ENCODE measurements at regions not wholly inside any gene's neighbourhood (a gene's known extent, or its start where the extent isn't known, plus 50 kb on each side); places are given as distances from the start of the nearest gene placed in this dataset.

DNA sequence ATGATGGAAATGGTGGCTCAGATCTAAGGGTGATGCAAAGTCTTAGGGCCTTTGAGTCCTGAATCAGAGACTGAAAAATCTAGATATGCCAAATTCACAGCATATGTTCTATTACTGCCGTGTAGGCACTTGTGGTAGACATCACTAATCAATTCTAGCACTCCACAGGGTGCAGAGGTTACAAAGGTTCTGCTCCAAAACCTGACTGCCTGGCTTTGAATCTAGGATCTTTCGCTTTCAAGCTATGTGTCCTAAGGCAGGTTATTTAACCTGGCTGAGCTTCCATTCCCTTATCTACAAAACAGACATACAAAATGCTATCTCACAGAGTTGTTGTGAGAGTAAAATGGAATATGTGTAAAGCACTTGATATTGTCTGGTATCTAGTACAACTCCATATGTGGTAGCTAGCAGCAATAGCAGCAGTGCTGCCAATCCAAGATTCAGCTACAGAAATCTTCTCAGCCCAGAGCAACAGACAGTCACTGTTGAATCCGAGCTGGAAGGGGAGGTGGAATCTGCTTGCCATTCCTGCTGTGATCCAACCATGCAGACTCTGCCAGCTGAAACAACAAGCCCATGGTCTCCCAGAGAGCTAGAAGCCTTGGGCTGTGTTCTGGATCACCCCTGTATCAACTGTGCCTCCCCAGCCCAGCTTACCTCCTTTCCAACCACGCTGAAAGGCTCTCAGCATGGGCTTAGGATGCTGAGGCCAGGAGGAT lies 206.9 kb downstream of the TFAP2C start:
- Histone ChIP-seq H3K36me3 (ENCODE audit: control insufficient read depth in 4 of 4, insufficient read depth in 4 of 4, low read length in 3 of 4) (no peaks in the 10 kb centered on the region), H3K9me3 (ENCODE audit: control extremely low read depth in 1 of 5, control insufficient read depth in 4 of 5, insufficient read depth in 2 of 5, low read depth in 1 of 5, low read length in 4 of 5) (no peaks in the 10 kb centered on the region), H3K27ac (ENCODE audit: insufficient read depth in 1 of 2, low read depth in 1 of 2, low read length in 2 of 2, poor library complexity in 1 of 2, severe bottlenecking in 2 of 2) (no peak overlapping the region), H3K4me1 (ENCODE audit: control extremely low read depth in 1 of 4, control insufficient read depth in 4 of 4, insufficient read depth in 4 of 4, low read length in 3 of 4) (no peaks in the 10 kb centered on the region), H3K4me3 (ENCODE audit: control insufficient read depth in 1 of 7, extremely low read depth in 1 of 7, insufficient read depth in 4 of 7, low read depth in 2 of 7, low read length in 6 of 7) (no peak overlapping the region), H3K27me3 (replicated peaks in 2 of 5; ENCODE audit: control insufficient read depth in 4 of 5, insufficient read depth in 5 of 5, low read length in 4 of 5) (peaks cover 0 to 28% (median 5%) of the 10 kb centered on the region in 5 experiments)
- CTCF ChIA-PET = no interaction called here
- WGBS (ENCODE audit: insufficient coverage) = 72% methylated on average over 2 of the region's 4 CpGs
- POLR2A ChIA-PET = no interaction called here
- no peak for DNase-seq

DNA sequence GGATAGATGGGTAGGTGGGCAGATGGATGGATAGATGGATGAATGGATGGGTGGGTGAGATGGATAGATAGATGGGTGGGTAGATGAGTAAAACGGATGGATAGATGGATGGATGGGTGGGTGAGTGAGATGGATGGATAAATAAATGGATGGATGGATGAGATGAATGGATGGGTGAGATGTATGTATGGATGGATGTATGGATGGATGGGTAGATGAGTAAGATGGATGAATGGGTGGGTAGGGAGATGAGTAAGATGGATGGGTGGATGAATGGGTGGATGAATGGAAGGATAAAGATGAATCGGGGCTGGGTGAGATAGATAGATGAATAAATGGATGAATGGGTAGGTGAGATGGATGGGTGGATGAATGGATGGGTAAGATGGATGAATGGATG lies 210.1 kb downstream of the TFAP2C start:
- H3K27me3 ChIP-seq (replicated peaks in 2 of 5; ENCODE audit: control insufficient read depth in 4 of 5, insufficient read depth in 5 of 5, low read length in 4 of 5) = peaks cover 0 to 22% (median 0%) of the 10 kb centered on the region in 5 experiments
- H3K27ac ChIP-seq (ENCODE audit: insufficient read depth in 1 of 2, low read depth in 1 of 2, low read length in 2 of 2, poor library complexity in 1 of 2, severe bottlenecking in 2 of 2) = no peak overlapping the region
- DNase-seq = no peak
- peaks cover 0 to 3% (median 0%) of the 10 kb centered on the region in 5 experiments for H3K9me3 ChIP-seq (ENCODE audit: control extremely low read depth in 1 of 5, control insufficient read depth in 4 of 5, insufficient read depth in 2 of 5, low read depth in 1 of 5, low read length in 4 of 5)
- H3K4me3 ChIP-seq (ENCODE audit: control insufficient read depth in 1 of 7, extremely low read depth in 1 of 7, insufficient read depth in 4 of 7, low read depth in 2 of 7, low read length in 6 of 7) = no peak overlapping the region
- POLR2A ChIA-PET = no interaction called here
- H3K4me1 ChIP-seq (ENCODE audit: control extremely low read depth in 1 of 4, control insufficient read depth in 4 of 4, insufficient read depth in 4 of 4, low read length in 3 of 4) = no peaks in the 10 kb centered on the region
- CTCF ChIA-PET = no interaction called here
- WGBS (ENCODE audit: insufficient coverage) = 97% methylated on average over 2 of the region's 2 CpGs
- no peaks in the 10 kb centered on the region for H3K36me3 ChIP-seq (ENCODE audit: control insufficient read depth in 4 of 4, insufficient read depth in 4 of 4, low read length in 3 of 4)

DNA sequence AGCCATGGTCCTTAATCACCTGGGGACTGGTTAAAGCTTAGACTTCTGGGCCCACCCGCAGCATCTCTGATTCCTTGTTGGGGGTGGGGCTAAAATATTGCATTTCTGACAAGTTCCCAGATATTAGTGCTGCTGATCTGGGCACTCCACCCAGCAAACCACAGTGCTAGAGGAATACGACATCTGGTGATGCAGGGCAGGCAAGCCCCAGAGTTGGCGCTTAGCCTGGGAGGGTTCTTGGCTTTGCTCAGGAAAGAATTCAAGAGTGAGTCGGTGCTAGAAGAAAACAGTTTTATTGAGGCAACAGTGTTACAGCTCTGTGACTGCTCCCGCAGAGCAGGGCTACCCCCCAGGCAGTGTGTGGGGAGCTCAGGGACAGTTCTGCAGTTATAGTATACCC lies 210.7 kb downstream of the TFAP2C start:
- ChIA-PET CTCF (no interaction called here), POLR2A (no interaction called here)
- H3K4me3 ChIP-seq (ENCODE audit: control insufficient read depth in 1 of 7, extremely low read depth in 1 of 7, insufficient read depth in 4 of 7, low read depth in 2 of 7, low read length in 6 of 7) = no peak overlapping the region
- peaks cover 0 to 3% (median 0%) of the 10 kb centered on the region in 5 experiments for H3K9me3 ChIP-seq (ENCODE audit: control extremely low read depth in 1 of 5, control insufficient read depth in 4 of 5, insufficient read depth in 2 of 5, low read depth in 1 of 5, low read length in 4 of 5)
- no peaks in the 10 kb centered on the region for H3K36me3 ChIP-seq (ENCODE audit: control insufficient read depth in 4 of 4, insufficient read depth in 4 of 4, low read length in 3 of 4)
- 94% methylated on average over 3 of the region's 5 CpGs for WGBS (ENCODE audit: insufficient coverage)
- no peaks in the 10 kb centered on the region for H3K4me1 ChIP-seq (ENCODE audit: control extremely low read depth in 1 of 4, control insufficient read depth in 4 of 4, insufficient read depth in 4 of 4, low read length in 3 of 4)
- H3K27ac ChIP-seq (ENCODE audit: insufficient read depth in 1 of 2, low read depth in 1 of 2, low read length in 2 of 2, poor library complexity in 1 of 2, severe bottlenecking in 2 of 2) = no peak overlapping the region
- DNase-seq = no peak
- peaks cover 0 to 23% (median 0%) of the 10 kb centered on the region in 5 experiments for H3K27me3 ChIP-seq (replicated peaks in 2 of 5; ENCODE audit: control insufficient read depth in 4 of 5, insufficient read depth in 5 of 5, low read length in 4 of 5)

DNA sequence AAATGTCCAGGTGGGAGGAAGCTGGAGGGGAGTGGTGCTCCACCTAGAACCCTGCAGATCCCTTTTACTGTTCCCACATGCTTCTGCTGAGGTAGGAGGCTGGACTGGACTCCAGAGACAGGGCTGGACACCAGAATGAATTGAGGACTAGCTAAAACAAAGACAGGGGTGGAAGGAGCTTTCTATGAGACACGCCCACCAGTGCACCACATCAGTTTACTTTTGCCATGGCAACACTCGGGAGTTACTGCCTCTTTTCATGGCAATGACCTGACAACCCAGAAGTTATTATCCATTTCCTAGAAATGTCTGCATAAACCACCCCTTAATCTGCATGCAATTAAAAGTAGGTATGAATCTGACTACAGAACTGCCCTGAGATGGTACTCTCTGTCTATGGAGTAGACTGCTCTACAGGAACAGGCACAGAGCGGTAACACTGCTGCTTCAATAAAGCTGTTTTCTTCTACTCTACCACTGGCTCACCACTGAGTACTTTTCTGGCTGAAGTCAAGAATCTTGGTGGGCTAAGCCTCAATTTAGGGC lies 211.7 kb downstream of the TFAP2C start:
- Histone ChIP-seq H3K27ac (ENCODE audit: insufficient read depth in 1 of 2, low read depth in 1 of 2, low read length in 2 of 2, poor library complexity in 1 of 2, severe bottlenecking in 2 of 2) (no peak overlapping the region), H3K4me1 (ENCODE audit: control extremely low read depth in 1 of 4, control insufficient read depth in 4 of 4, insufficient read depth in 4 of 4, low read length in 3 of 4) (no peaks in the 10 kb centered on the region), H3K4me3 (ENCODE audit: control insufficient read depth in 1 of 7, extremely low read depth in 1 of 7, insufficient read depth in 4 of 7, low read depth in 2 of 7, low read length in 6 of 7) (no peak overlapping the region), H3K36me3 (ENCODE audit: control insufficient read depth in 4 of 4, insufficient read depth in 4 of 4, low read length in 3 of 4) (no peaks in the 10 kb centered on the region), H3K9me3 (ENCODE audit: control extremely low read depth in 1 of 5, control insufficient read depth in 4 of 5, insufficient read depth in 2 of 5, low read depth in 1 of 5, low read length in 4 of 5) (peaks cover 0 to 3% (median 0%) of the 10 kb centered on the region in 5 experiments), H3K27me3 (replicated peaks in 2 of 5; ENCODE audit: control insufficient read depth in 4 of 5, insufficient read depth in 5 of 5, low read length in 4 of 5) (peaks cover 0 to 23% (median 0%) of the 10 kb centered on the region in 5 experiments)
- 63% methylated on average over 3 of the region's 3 CpGs for WGBS (ENCODE audit: insufficient coverage)
- CTCF ChIA-PET = no interaction called here
- POLR2A ChIA-PET = no interaction called here
- no peak for DNase-seq

DNA sequence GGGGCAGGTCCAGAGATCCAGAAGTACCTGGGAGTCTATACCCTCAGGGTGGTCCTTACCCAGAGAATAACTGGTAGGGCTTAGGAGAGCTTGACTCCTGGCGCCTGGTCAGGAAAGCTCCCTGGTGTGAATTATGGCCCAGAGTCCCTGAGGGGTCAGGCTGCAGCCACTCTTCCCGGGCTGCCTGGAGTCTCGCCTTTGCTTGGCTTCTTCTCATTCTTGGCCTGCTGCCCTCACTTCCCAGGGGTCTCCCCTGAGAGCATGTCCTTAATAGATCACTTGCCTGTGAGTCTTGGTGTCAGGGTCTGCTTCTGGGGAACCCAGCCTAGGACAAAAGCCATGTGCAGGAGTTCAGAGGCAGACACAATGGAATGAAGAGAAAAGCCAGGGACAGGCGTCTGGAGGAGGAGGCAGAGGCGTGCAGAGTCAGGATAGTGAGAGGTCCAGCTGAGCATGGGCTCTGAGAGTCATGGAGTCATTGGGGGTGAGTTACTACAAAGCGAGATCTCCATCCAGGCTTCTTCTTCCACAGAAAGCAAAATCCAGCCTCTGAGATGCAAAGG lies 212.3 kb downstream of the TFAP2C start:
- Histone ChIP-seq H3K4me3 (ENCODE audit: control insufficient read depth in 1 of 7, extremely low read depth in 1 of 7, insufficient read depth in 4 of 7, low read depth in 2 of 7, low read length in 6 of 7) (no peak overlapping the region), H3K27me3 (replicated peaks in 2 of 5; ENCODE audit: control insufficient read depth in 4 of 5, insufficient read depth in 5 of 5, low read length in 4 of 5) (peaks cover 0 to 20% (median 2%) of the 10 kb centered on the region in 5 experiments), H3K27ac (ENCODE audit: insufficient read depth in 1 of 2, low read depth in 1 of 2, low read length in 2 of 2, poor library complexity in 1 of 2, severe bottlenecking in 2 of 2) (no peak overlapping the region), H3K4me1 (ENCODE audit: control extremely low read depth in 1 of 4, control insufficient read depth in 4 of 4, insufficient read depth in 4 of 4, low read length in 3 of 4) (no peaks in the 10 kb centered on the region), H3K9me3 (ENCODE audit: control extremely low read depth in 1 of 5, control insufficient read depth in 4 of 5, insufficient read depth in 2 of 5, low read depth in 1 of 5, low read length in 4 of 5) (peaks cover 0 to 3% (median 0%) of the 10 kb centered on the region in 5 experiments), H3K36me3 (ENCODE audit: control insufficient read depth in 4 of 4, insufficient read depth in 4 of 4, low read length in 3 of 4) (no peaks in the 10 kb centered on the region)
- WGBS (ENCODE audit: insufficient coverage) = 74% methylated on average over 5 of the region's 6 CpGs
- no peak for DNase-seq
- CTCF ChIA-PET = no interaction called here
- POLR2A ChIA-PET = no interaction called here

DNA sequence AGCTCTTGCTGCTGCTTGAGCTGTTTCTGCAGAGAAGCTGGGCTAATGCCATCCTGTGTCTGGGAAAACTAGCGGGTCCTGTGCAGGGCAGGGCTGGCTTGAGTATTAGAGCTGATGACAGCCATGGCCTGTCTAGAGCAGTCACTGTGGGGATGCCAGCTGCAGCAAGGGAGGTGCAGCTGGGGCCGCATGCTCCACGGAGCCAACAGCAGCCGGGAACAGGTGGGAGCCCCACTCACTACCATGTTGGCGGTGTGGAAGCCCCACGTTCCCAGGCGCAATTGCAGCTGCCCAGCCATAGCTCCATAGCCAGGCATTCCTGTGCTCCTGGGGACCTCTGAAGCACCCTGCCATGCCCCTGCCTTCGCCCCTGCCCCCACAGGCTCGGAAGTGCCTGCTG lies 212.9 kb downstream of the TFAP2C start:
- no peak for DNase-seq
- H3K4me3 ChIP-seq (ENCODE audit: control insufficient read depth in 1 of 7, extremely low read depth in 1 of 7, insufficient read depth in 4 of 7, low read depth in 2 of 7, low read length in 6 of 7) = no peak overlapping the region
- 98% methylated on average over 9 of the region's 9 CpGs for WGBS (ENCODE audit: insufficient coverage)
- H3K27ac ChIP-seq (ENCODE audit: insufficient read depth in 1 of 2, low read depth in 1 of 2, low read length in 2 of 2, poor library complexity in 1 of 2, severe bottlenecking in 2 of 2) = no peak overlapping the region
- H3K36me3 ChIP-seq (ENCODE audit: control insufficient read depth in 4 of 4, insufficient read depth in 4 of 4, low read length in 3 of 4) = no peaks in the 10 kb centered on the region
- CTCF ChIA-PET = no interaction called here
- POLR2A ChIA-PET = no interaction called here
- peaks cover 0 to 3% (median 0%) of the 10 kb centered on the region in 5 experiments for H3K9me3 ChIP-seq (ENCODE audit: control extremely low read depth in 1 of 5, control insufficient read depth in 4 of 5, insufficient read depth in 2 of 5, low read depth in 1 of 5, low read length in 4 of 5)
- H3K4me1 ChIP-seq (ENCODE audit: control extremely low read depth in 1 of 4, control insufficient read depth in 4 of 4, insufficient read depth in 4 of 4, low read length in 3 of 4) = no peaks in the 10 kb centered on the region
- peaks cover 0 to 17% (median 2%) of the 10 kb centered on the region in 5 experiments for H3K27me3 ChIP-seq (replicated peaks in 2 of 5; ENCODE audit: control insufficient read depth in 4 of 5, insufficient read depth in 5 of 5, low read length in 4 of 5)

DNA sequence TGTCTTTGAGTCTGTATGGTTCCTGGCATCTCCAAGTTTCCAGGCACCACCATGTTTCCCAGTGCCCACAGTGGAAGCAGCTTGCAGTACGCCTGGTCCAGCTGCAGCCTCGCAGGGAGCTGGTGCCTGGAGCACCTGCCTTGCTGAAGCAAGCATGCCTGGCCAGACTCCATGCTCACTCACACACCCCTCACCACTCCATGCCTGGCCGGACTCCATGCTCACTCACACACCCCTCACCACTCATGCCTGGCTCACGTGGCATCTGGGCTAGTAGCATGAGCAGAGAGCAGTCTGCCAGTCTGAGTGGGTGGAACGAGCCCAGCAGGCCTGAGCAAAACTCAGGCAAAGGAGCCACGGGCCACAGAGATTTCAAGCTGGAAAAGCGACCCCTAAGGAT lies 214.3 kb downstream of the TFAP2C start:
- CTCF ChIA-PET = interaction anchor here (0.9 kb wide), 1 partner anchor 16 kb away, joined by 3 read pairs; no protein-coding TSS in a partner anchor

More for the DNA sequence above, 214.3 kb downstream of the TFAP2C start:
- Histone ChIP-seq H3K27ac (ENCODE audit: insufficient read depth in 1 of 2, low read depth in 1 of 2, low read length in 2 of 2, poor library complexity in 1 of 2, severe bottlenecking in 2 of 2) (no peak overlapping the region), H3K4me3 (ENCODE audit: control insufficient read depth in 1 of 7, extremely low read depth in 1 of 7, insufficient read depth in 4 of 7, low read depth in 2 of 7, low read length in 6 of 7) (no peak overlapping the region), H3K27me3 (replicated peaks in 2 of 5; ENCODE audit: control insufficient read depth in 4 of 5, insufficient read depth in 5 of 5, low read length in 4 of 5) (peaks cover 0 to 19% (median 2%) of the 10 kb centered on the region in 5 experiments), H3K4me1 (ENCODE audit: control extremely low read depth in 1 of 4, control insufficient read depth in 4 of 4, insufficient read depth in 4 of 4, low read length in 3 of 4) (no peaks in the 10 kb centered on the region), H3K36me3 (ENCODE audit: control insufficient read depth in 4 of 4, insufficient read depth in 4 of 4, low read length in 3 of 4) (no peaks in the 10 kb centered on the region), H3K9me3 (ENCODE audit: control extremely low read depth in 1 of 5, control insufficient read depth in 4 of 5, insufficient read depth in 2 of 5, low read depth in 1 of 5, low read length in 4 of 5) (peaks cover 0 to 3% (median 0%) of the 10 kb centered on the region in 5 experiments)
- POLR2A ChIA-PET = no interaction called here
- 91% methylated on average over 7 of the region's 7 CpGs for WGBS (ENCODE audit: insufficient coverage)
- DNase-seq = no peak

All from common myeloid progenitor, CD34-positive (primary cell).